IMR-90 (cell line): ENCODE measurements at regions not wholly inside any gene's neighbourhood (a gene's known extent, or its start where the extent isn't known, plus 50 kb on each side); places are given as distances from the start of the nearest gene placed in this dataset.

Experiments
- ATAC-seq: fragments of 200-7000 bp; cut with Tn5 transposase; 2 replicates; pipeline ENCODE4 v1.9.1; 2020; ENCODE audit warnings: low read depth, mild to moderate bottlenecking, moderate library complexity
- BruUV-seq: library from RNA; stranded (reverse); fragments of 400-500 nt; replicated peaks from 2 replicates; lab custom pipeline; 2021; lab: Mats Ljungman, UMichigan
- CTCF ChIA-PET: fragments of 300-600 bp; formaldehyde crosslinking; extraction: SDS; loops from one replicate; lab custom pipeline; 2021; ENCODE audit warnings: antibody characterized with exemption; lab: Yijun Ruan, JAX
- POLR2A ChIA-PET: fragments of 300-600 bp; sonication (Branson Sonifier 250); formaldehyde crosslinking; loops from one replicate; lab custom pipeline; 2022; ENCODE audit warnings: antibody characterized with exemption; ENCODE audit not compliant: unreplicated experiment; lab: Charles Lee
- DNase-seq: peaks from one replicate; pipeline ENCODE4 v3.0.0; 2013
- H2AFZ ChIP-seq: replicated peaks from 2 replicates; pipeline ENCODE3; 2013; ENCODE audit warnings: low read length, mild to moderate bottlenecking; ENCODE audit not compliant: poor library complexity
- H2AK5ac ChIP-seq: 2 replicates; pipeline ENCODE4 v1.6.1; 2013; ENCODE audit warnings: low read depth, low read length, inconsistent platforms
- H2AK9ac ChIP-seq: replicated peaks from 2 replicates; pipeline ENCODE3; 2013; ENCODE audit warnings: mild to moderate bottlenecking, low read depth, low read length, moderate library complexity; ENCODE audit not compliant: poor library complexity
- H2BK120ac ChIP-seq: 2 replicates; pipeline ENCODE4 v1.6.1; 2013; ENCODE audit warnings: low read depth, low read length, inconsistent platforms
- H2BK15ac ChIP-seq: 3 replicates; pipeline ENCODE4 v1.6.1; 2013; ENCODE audit warnings: low read depth, low read length, inconsistent platforms
- H2BK20ac ChIP-seq: 2 replicates; pipeline ENCODE4 v1.6.1; 2013; ENCODE audit warnings: low read depth, mild to moderate bottlenecking, inconsistent platforms, low read length, moderate library complexity
- H2BK5ac ChIP-seq: 2 replicates; pipeline ENCODE4 v1.6.1; 2013; ENCODE audit warnings: mild to moderate bottlenecking, low read depth, low read length, inconsistent platforms; ENCODE audit not compliant: poor library complexity, severe bottlenecking
- H3K14ac ChIP-seq: replicated peaks from 2 replicates; pipeline ENCODE4 v1.6.1; 2013; ENCODE audit warnings: low read depth, low read length, inconsistent platforms
- H3K18ac ChIP-seq: 2 replicates; pipeline ENCODE4 v1.6.1; 2013; ENCODE audit warnings: low read depth, low read length, control low read depth
- H3K23ac ChIP-seq: 2 replicates; pipeline ENCODE4 v1.6.1; 2013; ENCODE audit warnings: low read depth, low read length, inconsistent platforms
- H3K27ac ChIP-seq: 2 replicates; pipeline ENCODE4 v1.5.1; 2013; ENCODE audit warnings: mild to moderate bottlenecking, control low read depth, low read length; ENCODE audit not compliant: insufficient read depth
- H3K27me3 ChIP-seq: 2 replicates; pipeline ENCODE4 v1.6.1; 2013; ENCODE audit warnings: low read length; ENCODE audit not compliant: control insufficient read depth, insufficient read depth
- H3K36me3 ChIP-seq: 2 replicates; pipeline ENCODE4 v1.6.1; 2013; ENCODE audit warnings: low read length, mixed read lengths; ENCODE audit not compliant: control insufficient read depth, insufficient read depth
- H3K4ac ChIP-seq: 2 replicates; pipeline ENCODE4 v1.6.1; 2013; ENCODE audit warnings: low read depth, low read length, inconsistent platforms
- H3K4me1 ChIP-seq: 2 replicates; pipeline ENCODE4 v1.6.1; 2013; ENCODE audit warnings: low read length, mixed read lengths; ENCODE audit not compliant: control insufficient read depth, insufficient read depth
- H3K4me2 ChIP-seq: 2 replicates; pipeline ENCODE4 v1.6.1; 2013; ENCODE audit warnings: low read depth, mild to moderate bottlenecking, control low read depth, low read length, moderate library complexity
- H3K4me3 ChIP-seq: 2 replicates; pipeline ENCODE4 v1.5.1; 2013; ENCODE audit warnings: low read depth, mild to moderate bottlenecking, control low read depth, low read length, moderate library complexity; ENCODE audit not compliant: insufficient read depth
- H3K56ac ChIP-seq: 2 replicates; pipeline ENCODE4 v1.6.1; 2013; ENCODE audit warnings: low read length, inconsistent platforms; ENCODE audit not compliant: insufficient read depth; ENCODE audit errors: extremely low read depth
- H3K79me1 ChIP-seq, 2 experiments: 2 replicates each; pipeline ENCODE4 v1.6.1; 2013; ENCODE audit warnings: low read length in 2 of 2, inconsistent platforms in 1 of 2, low read depth in 1 of 2
- H3K9ac ChIP-seq: 2 replicates; pipeline ENCODE4 v1.6.1; 2013; ENCODE audit warnings: low read depth, low read length, control low read depth
- H3K9me1 ChIP-seq: 2 replicates; pipeline ENCODE4 v1.6.1; 2013; ENCODE audit warnings: low read length, inconsistent platforms; ENCODE audit not compliant: insufficient read depth
- H3K9me3 ChIP-seq: 2 replicates; pipeline ENCODE4 v1.6.1; 2013; ENCODE audit warnings: low read length; ENCODE audit not compliant: control insufficient read depth, insufficient read depth
- H4K20me1 ChIP-seq: 2 replicates; pipeline ENCODE4 v1.6.1; 2013; ENCODE audit warnings: low read length, inconsistent platforms; ENCODE audit not compliant: insufficient read depth
- H4K5ac ChIP-seq: 2 replicates; pipeline ENCODE4 v1.6.1; 2013; ENCODE audit warnings: mild to moderate bottlenecking, low read depth, low read length, control low read depth
- H4K8ac ChIP-seq, 2 experiments: 2 replicates each; pipeline ENCODE4 v1.6.1; 2013; ENCODE audit warnings: low read depth in 2 of 2, low read length in 2 of 2, control low read depth in 1 of 2, inconsistent platforms in 1 of 2
- H4K91ac ChIP-seq: 2 replicates; pipeline ENCODE4 v1.6.1; 2013; ENCODE audit warnings: low read depth, low read length, inconsistent platforms; ENCODE audit not compliant: insufficient read depth
- BHLHE40 ChIP-seq: fragments of 150-350 bp; IDR thresholded peaks from 2 replicates; pipeline ENCODE4 v1.6.1; 2016; ENCODE audit warnings: mild to moderate bottlenecking, low read depth, low read length
- CEBPB ChIP-seq: IDR thresholded peaks from 2 replicates; pipeline ENCODE4 v1.6.1; 2012; ENCODE audit warnings: low read depth, low read length, improper control_type of control experiment
- CHD1 ChIP-seq: IDR thresholded peaks from 2 replicates; pipeline ENCODE4 v1.6.1; 2012; ENCODE audit warnings: low read depth, low read length, improper control_type of control experiment
- MXI1 ChIP-seq: IDR thresholded peaks from 2 replicates; pipeline ENCODE4 v1.6.1; 2012; ENCODE audit warnings: low read depth, mild to moderate bottlenecking, low read length, moderate library complexity, borderline replicate concordance
- NFE2L2 ChIP-seq: fragments of 150-350 bp; IDR thresholded peaks from 2 replicates; pipeline ENCODE4 v1.6.1; 2016; ENCODE audit warnings: low read depth, mild to moderate bottlenecking, low read length
- RCOR1 ChIP-seq: IDR thresholded peaks from 2 replicates; pipeline ENCODE4 v1.6.1; 2012; ENCODE audit warnings: mild to moderate bottlenecking, low read length, improper control_type of control experiment; ENCODE audit not compliant: insufficient replicate concordance
- RFX5 ChIP-seq: IDR thresholded peaks from 2 replicates; pipeline ENCODE4 v1.8.0; 2012; ENCODE audit warnings: low read depth, mild to moderate bottlenecking, low read length, moderate library complexity
- WGBS, 2 experiments: methylation state at CpG; one replicate each; pipeline versions ENCODE4 v1.1.5 to v1.1.7; 2013; ENCODE audit warnings: missing lambda C conversion rate in 2 of 2; ENCODE audit not compliant: insufficient read length in 1 of 2; ENCODE audit errors: extremely low coverage in 2 of 2; 5-methylcytosine and 5-hydroxymethylcytosine counted together
- dilution Hi-C: fragments of 300-500 bp; cut with HindIII; formaldehyde crosslinking; loops from one replicate; pipeline ENCODE4 v1.14.3; 2018; ENCODE audit warnings: low sequenced_read_pairs; ENCODE audit not compliant: unreplicated experiment
- in situ Hi-C: fragments of 300-500 bp; cut with MboI; formaldehyde crosslinking; loops from 3 replicates; pipeline ENCODE4 v1.14.3; 2019; ENCODE audit warnings: low sequenced_read_pairs, inconsistent platforms, mixed read lengths
- intact Hi-C: fragments of 100-400 bp; cut with micrococcal nuclease; formaldehyde crosslinking; loops from 2 replicates; pipeline ENCODE4 v1.10.0; 2022
- TF ChIP-seq, protein P1 (sequence below): fragments of 150-350 bp; IDR thresholded peaks from 2 replicates; pipeline ENCODE4 v1.6.1; 2016; ENCODE audit warnings: low read depth, mild to moderate bottlenecking, low read length, moderate library complexity, borderline replicate concordance
- TF ChIP-seq, protein P2 (sequence below): conservative IDR thresholded peaks from 2 replicates; pipeline ENCODE4 v1.5.1; 2012; ENCODE audit warnings: mild to moderate bottlenecking, low read depth, low read length, improper control_type of control experiment

DNA sequence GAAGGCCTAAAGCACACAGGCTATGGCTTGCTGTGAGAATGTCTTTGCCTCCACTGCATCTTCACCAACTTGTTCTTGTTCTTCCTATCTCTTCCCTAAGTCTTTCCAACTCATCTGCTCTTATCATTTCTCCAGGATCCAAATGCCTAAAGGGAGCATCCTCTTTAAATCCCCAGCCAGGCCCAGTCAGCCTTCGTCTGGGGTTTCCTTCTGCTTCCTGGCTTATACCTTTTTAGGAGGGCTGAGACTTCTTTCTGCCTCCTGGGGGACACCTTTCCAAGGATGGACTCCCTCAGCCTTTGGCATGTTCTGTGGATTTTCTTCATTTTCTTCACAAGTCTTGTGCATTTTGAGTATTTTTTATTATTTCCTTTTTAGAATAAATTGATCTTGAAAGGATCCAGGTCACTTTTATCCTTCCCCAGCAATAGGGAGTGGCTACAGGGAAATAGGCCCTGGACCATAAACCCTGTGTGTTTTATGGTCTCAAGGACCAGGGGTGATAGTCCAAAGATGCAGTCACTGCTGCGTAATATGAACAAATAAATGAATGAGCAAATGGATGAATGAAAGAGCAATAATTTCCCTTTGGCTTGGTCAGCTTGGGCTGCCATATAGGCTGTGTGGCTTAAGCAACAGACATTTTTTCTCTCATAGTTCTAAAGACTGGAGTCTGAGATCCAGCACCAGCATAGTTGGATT lies 122.1 kb upstream of the LRIG1 start:
- in situ Hi-C loops = no loop called here
- Histone ChIP-seq H2BK5ac (no peak overlapping the region), H2AK5ac (no peak overlapping the region), H4K91ac (no peak overlapping the region), H2AK9ac (no peak overlapping the region), H3K23ac (no peak overlapping the region), H3K4ac (0 out of 2 replicates have a peak overlapping the region, but pooled peaks have one; percentile 16), H4K5ac (no peak overlapping the region), H2AFZ (no peak overlapping the region), H3K79me1 (no peaks in the 10 kb centered on the region), H3K9ac (no peak overlapping the region), H2BK15ac (no peak overlapping the region), H3K9me1 (peaks cover 6% of the 10 kb centered on the region; the same call in 1 of the 2 replicates), H3K9me3 (no peaks in the 10 kb centered on the region), H3K4me1 (peaks cover 8% of the 10 kb centered on the region), H3K14ac (no peak overlapping the region), H2BK120ac (no peak overlapping the region), H3K56ac (no peak overlapping the region), H3K4me3 (no peak overlapping the region), H2BK20ac (no peak overlapping the region), H3K27ac (no peak overlapping the region), H4K8ac (no peak overlapping the region), H4K20me1 (no peaks in the 10 kb centered on the region), H3K27me3 (no peaks in the 10 kb centered on the region), H3K36me3 (no peaks in the 10 kb centered on the region), H3K18ac (no peak overlapping the region), H3K4me2 (no peak overlapping the region)
- no peak for DNase-seq
- no peak for ATAC-seq
- intact Hi-C loops = no loop called here
- ChIA-PET POLR2A (no interaction called here), CTCF (no interaction called here)
- TF ChIP-seq NFE2L2 (no peak), CHD1 (no peak), BHLHE40 (no peak), RCOR1 (no peak), CEBPB (no peak), MXI1 (no peak), RFX5 (no peak)
- TF ChIP-seq, protein P1, sequence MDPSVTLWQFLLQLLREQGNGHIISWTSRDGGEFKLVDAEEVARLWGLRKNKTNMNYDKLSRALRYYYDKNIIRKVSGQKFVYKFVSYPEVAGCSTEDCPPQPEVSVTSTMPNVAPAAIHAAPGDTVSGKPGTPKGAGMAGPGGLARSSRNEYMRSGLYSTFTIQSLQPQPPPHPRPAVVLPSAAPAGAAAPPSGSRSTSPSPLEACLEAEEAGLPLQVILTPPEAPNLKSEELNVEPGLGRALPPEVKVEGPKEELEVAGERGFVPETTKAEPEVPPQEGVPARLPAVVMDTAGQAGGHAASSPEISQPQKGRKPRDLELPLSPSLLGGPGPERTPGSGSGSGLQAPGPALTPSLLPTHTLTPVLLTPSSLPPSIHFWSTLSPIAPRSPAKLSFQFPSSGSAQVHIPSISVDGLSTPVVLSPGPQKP = no peak
- TF ChIP-seq, protein P2, sequence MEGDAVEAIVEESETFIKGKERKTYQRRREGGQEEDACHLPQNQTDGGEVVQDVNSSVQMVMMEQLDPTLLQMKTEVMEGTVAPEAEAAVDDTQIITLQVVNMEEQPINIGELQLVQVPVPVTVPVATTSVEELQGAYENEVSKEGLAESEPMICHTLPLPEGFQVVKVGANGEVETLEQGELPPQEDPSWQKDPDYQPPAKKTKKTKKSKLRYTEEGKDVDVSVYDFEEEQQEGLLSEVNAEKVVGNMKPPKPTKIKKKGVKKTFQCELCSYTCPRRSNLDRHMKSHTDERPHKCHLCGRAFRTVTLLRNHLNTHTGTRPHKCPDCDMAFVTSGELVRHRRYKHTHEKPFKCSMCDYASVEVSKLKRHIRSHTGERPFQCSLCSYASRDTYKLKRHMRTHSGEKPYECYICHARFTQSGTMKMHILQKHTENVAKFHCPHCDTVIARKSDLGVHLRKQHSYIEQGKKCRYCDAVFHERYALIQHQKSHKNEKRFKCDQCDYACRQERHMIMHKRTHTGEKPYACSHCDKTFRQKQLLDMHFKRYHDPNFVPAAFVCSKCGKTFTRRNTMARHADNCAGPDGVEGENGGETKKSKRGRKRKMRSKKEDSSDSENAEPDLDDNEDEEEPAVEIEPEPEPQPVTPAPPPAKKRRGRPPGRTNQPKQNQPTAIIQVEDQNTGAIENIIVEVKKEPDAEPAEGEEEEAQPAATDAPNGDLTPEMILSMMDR = no peak
- dilution Hi-C loops = no loop called here
- no CpG with 5 or more reads among the region's 2 CpGs for WGBS, 2 experiments
- no TSS peak for BruUV-seq
